HL-60 (cell line): ENCODE measurements at regions not wholly inside any gene's neighbourhood (a gene's known extent, or its start where the extent isn't known, plus 50 kb on each side); places are given as distances from the start of the nearest gene placed in this dataset.

Experiments used
- GABPA ChIP-seq: IDR thresholded peaks from 2 replicates; pipeline ENCODE4 v1.6.1; 2012; ENCODE audit warnings: low read depth
- POLR2AphosphoS5 ChIP-seq: IDR thresholded peaks from 2 replicates; pipeline ENCODE4 v1.6.1; 2012; ENCODE audit warnings: low read depth
- SPI1 ChIP-seq: IDR thresholded peaks from 2 replicates; pipeline ENCODE4 v1.6.1; 2012; ENCODE audit warnings: low read depth, mild to moderate bottlenecking, borderline replicate concordance
- TF ChIP-seq, protein P1 (sequence below): IDR thresholded peaks from one replicate; pipeline ENCODE4 v1.5.1; 2011; ENCODE audit warnings: low read length, control low read depth, inconsistent platforms; ENCODE audit not compliant: insufficient read depth
- TF ChIP-seq, protein P2 (sequence below): IDR thresholded peaks from 2 replicates; pipeline ENCODE4 v1.6.1; 2012; ENCODE audit warnings: low read depth; ENCODE audit not compliant: insufficient replicate concordance

DNA sequence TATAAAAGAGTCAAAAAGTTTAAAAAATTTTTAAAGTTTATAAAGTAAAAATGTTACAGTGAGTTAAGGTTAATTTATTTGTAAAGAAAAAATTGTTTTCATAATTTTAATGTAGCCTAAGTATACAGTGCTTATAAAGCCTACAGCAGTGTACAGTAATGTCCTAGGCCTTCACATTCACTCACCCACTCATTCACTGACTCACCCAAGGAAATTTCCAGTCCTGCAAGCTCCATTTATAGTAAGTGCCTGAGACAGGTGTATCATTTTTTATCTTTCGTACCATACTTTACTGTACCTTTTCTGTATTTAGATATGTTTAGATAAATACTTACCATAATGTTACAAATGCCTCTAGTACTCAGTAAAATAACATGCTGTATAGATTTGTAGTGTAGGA is 269.7 kb upstream of the PHF14 start:
- TF ChIP-seq, protein P1, sequence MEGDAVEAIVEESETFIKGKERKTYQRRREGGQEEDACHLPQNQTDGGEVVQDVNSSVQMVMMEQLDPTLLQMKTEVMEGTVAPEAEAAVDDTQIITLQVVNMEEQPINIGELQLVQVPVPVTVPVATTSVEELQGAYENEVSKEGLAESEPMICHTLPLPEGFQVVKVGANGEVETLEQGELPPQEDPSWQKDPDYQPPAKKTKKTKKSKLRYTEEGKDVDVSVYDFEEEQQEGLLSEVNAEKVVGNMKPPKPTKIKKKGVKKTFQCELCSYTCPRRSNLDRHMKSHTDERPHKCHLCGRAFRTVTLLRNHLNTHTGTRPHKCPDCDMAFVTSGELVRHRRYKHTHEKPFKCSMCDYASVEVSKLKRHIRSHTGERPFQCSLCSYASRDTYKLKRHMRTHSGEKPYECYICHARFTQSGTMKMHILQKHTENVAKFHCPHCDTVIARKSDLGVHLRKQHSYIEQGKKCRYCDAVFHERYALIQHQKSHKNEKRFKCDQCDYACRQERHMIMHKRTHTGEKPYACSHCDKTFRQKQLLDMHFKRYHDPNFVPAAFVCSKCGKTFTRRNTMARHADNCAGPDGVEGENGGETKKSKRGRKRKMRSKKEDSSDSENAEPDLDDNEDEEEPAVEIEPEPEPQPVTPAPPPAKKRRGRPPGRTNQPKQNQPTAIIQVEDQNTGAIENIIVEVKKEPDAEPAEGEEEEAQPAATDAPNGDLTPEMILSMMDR: no peak
- no peak for TF ChIP-seq POLR2AphosphoS5
- TF ChIP-seq, protein P2, sequence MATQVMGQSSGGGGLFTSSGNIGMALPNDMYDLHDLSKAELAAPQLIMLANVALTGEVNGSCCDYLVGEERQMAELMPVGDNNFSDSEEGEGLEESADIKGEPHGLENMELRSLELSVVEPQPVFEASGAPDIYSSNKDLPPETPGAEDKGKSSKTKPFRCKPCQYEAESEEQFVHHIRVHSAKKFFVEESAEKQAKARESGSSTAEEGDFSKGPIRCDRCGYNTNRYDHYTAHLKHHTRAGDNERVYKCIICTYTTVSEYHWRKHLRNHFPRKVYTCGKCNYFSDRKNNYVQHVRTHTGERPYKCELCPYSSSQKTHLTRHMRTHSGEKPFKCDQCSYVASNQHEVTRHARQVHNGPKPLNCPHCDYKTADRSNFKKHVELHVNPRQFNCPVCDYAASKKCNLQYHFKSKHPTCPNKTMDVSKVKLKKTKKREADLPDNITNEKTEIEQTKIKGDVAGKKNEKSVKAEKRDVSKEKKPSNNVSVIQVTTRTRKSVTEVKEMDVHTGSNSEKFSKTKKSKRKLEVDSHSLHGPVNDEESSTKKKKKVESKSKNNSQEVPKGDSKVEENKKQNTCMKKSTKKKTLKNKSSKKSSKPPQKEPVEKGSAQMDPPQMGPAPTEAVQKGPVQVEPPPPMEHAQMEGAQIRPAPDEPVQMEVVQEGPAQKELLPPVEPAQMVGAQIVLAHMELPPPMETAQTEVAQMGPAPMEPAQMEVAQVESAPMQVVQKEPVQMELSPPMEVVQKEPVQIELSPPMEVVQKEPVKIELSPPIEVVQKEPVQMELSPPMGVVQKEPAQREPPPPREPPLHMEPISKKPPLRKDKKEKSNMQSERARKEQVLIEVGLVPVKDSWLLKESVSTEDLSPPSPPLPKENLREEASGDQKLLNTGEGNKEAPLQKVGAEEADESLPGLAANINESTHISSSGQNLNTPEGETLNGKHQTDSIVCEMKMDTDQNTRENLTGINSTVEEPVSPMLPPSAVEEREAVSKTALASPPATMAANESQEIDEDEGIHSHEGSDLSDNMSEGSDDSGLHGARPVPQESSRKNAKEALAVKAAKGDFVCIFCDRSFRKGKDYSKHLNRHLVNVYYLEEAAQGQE: no peak
- TF ChIP-seq SPI1: no peak
- no peak for TF ChIP-seq GABPA
